NCI-H460 (cell line): ENCODE measurements at regions not wholly inside any gene's neighbourhood (a gene's known extent, or its start where the extent isn't known, plus 50 kb on each side); places are given as distances from the start of the nearest gene placed in this dataset.
"Not testable (repeated sequence)": the region's sequence is repeated elsewhere in the genome, so short reads cannot be mapped to it uniquely, and the experiment has no call there.

Experiments
- DNase-seq: peaks from one replicate; pipeline ENCODE4 v3.0.0-alpha.2; 2016; ENCODE audit warnings: low read depth; ENCODE audit errors: extremely low read depth

- no peak for DNase-seq
These were observed 173.2 kb upstream of the FBN2 start for GRCh38 chr5:128711216-128711615.

GRCh38 chr5:128714551-128714950, 176.5 kb upstream of the FBN2 start:
- no peak for DNase-seq

- DNase-seq, result no peak
These were observed 184.5 kb upstream of the FBN2 start for GRCh38 chr5:128722551-128722950.

- DNase-seq, result not testable (repeated sequence)
These were observed 192.0 kb upstream of the FBN2 start for GRCh38 chr5:128730021-128730420.

- DNase-seq, result not testable (repeated sequence)
These were observed 197.6 kb upstream of the FBN2 start for GRCh38 chr5:128735656-128736055.

- DNase-seq, result peak; percentile 48
These were observed 198.5 kb upstream of the FBN2 start for GRCh38 chr5:128736553-128736952.

GRCh38 chr5:128749136-128749898, 211.3 kb upstream of the FBN2 start:
- DNase-seq, result no peak

GRCh38 chr5:128750155-128750554, 212.1 kb upstream of the FBN2 start:
- DNase-seq, result no peak

GRCh38 chr5:128757196-128757959, 207.9 kb upstream of the SLC27A6 start:
- no peak for DNase-seq

- DNase-seq, result no peak
These were observed 202.5 kb upstream of the SLC27A6 start for GRCh38 chr5:128762661-128763306.

- no peak for DNase-seq
These were observed 202.0 kb upstream of the SLC27A6 start for GRCh38 chr5:128763321-128763720.

- no peak for DNase-seq
These were observed 200.5 kb upstream of the SLC27A6 start for GRCh38 chr5:128764601-128765310.

- DNase-seq, result no peak
These were observed 199.7 kb upstream of the SLC27A6 start for GRCh38 chr5:128765448-128766061.

GRCh38 chr5:128766406-128766805, 198.9 kb upstream of the SLC27A6 start:
- no peak for DNase-seq

GRCh38 chr5:128770907-128771306, 194.4 kb upstream of the SLC27A6 start:
- DNase-seq, result no peak

GRCh38 chr5:128772356-128772755, 192.9 kb upstream of the SLC27A6 start:
- no peak for DNase-seq

- DNase-seq, result peak; percentile 15
These were observed 191.9 kb upstream of the SLC27A6 start for GRCh38 chr5:128773378-128773777.

- DNase-seq, result no peak
These were observed 190.7 kb upstream of the SLC27A6 start for GRCh38 chr5:128774605-128775004.

- no peak for DNase-seq
These were observed 189.7 kb upstream of the SLC27A6 start for GRCh38 chr5:128775558-128775957.

- no peak for DNase-seq
These were observed 188.2 kb upstream of the SLC27A6 start for GRCh38 chr5:128777052-128777451.
